Middle frontal gyrus (tissue), 1 donor: ENCODE measurements at regions not wholly inside any gene's neighbourhood (a gene's known extent, or its start where the extent isn't known, plus 50 kb on each side); places are given as distances from the start of the nearest gene placed in this dataset.

Experiments used
- DNase-seq: peaks from one replicate; pipeline ENCODE4 v3.0.0-alpha.2; 2015; ENCODE audit warnings: low spot score; ENCODE audit errors: extremely low spot score

GRCh38 chr1:229027622-229028182, 243.2 kb upstream of the RAB4A start:
- DNase-seq = no peak

GRCh38 chr1:229028544-229028943, 242.4 kb upstream of the RAB4A start:
- DNase-seq = no peak

- no peak for DNase-seq
Measured at GRCh38 chr1:229028987-229029878, 241.7 kb upstream of the RAB4A start.

GRCh38 chr1:229029879-229030235, 241.1 kb upstream of the RAB4A start:
- DNase-seq = no peak

- DNase-seq = no peak
Measured at GRCh38 chr1:229030630-229031029, 240.3 kb upstream of the RAB4A start.

- DNase-seq = no peak
Measured at GRCh38 chr1:229031061-229031460, 239.8 kb upstream of the RAB4A start.

GRCh38 chr1:229031481-229032341, 239.2 kb upstream of the RAB4A start:
- DNase-seq = no peak

GRCh38 chr1:229032375-229032774, 238.5 kb upstream of the RAB4A start:
- no peak for DNase-seq

GRCh38 chr1:229033480-229033879, 237.4 kb upstream of the RAB4A start:
- no peak for DNase-seq

GRCh38 chr1:229034342-229034741, 236.6 kb upstream of the RAB4A start:
- no peak for DNase-seq

- no peak for DNase-seq
Measured at GRCh38 chr1:229035054-229035747, 235.7 kb upstream of the RAB4A start.

- no peak for DNase-seq
Measured at GRCh38 chr1:229035748-229036082, 235.2 kb upstream of the RAB4A start.

GRCh38 chr1:229037806-229038405, 233.0 kb upstream of the RAB4A start:
- no peak for DNase-seq

GRCh38 chr1:229040630-229041358, 230.1 kb upstream of the RAB4A start:
- no peak for DNase-seq

- no peak for DNase-seq
Measured at GRCh38 chr1:229041946-229042345, 229.0 kb upstream of the RAB4A start.

GRCh38 chr1:229042482-229042881, 228.4 kb upstream of the RAB4A start:
- DNase-seq = no peak

- DNase-seq = no peak
Measured at GRCh38 chr1:229043115-229043514, 227.8 kb upstream of the RAB4A start.

GRCh38 chr1:229046251-229046853, 224.6 kb upstream of the RAB4A start:
- no peak for DNase-seq

GRCh38 chr1:229047161-229047839, 223.6 kb upstream of the RAB4A start:
- no peak for DNase-seq
